ENCODE measurements at regions not wholly inside any gene's neighbourhood (a gene's known extent, or its start where the extent isn't known, plus 50 kb on each side); places are given as distances from the start of the nearest gene placed in this dataset.
"Not testable (repeated sequence)": the region's sequence is repeated elsewhere in the genome, so short reads cannot be mapped to it uniquely, and the experiment has no call there.

- no peak for DNase-seq (ENCODE audit: low read depth)
Observed at GRCh38 chr15:61337541-61337940, 108.4 kb upstream of the RORA start.

DNA sequence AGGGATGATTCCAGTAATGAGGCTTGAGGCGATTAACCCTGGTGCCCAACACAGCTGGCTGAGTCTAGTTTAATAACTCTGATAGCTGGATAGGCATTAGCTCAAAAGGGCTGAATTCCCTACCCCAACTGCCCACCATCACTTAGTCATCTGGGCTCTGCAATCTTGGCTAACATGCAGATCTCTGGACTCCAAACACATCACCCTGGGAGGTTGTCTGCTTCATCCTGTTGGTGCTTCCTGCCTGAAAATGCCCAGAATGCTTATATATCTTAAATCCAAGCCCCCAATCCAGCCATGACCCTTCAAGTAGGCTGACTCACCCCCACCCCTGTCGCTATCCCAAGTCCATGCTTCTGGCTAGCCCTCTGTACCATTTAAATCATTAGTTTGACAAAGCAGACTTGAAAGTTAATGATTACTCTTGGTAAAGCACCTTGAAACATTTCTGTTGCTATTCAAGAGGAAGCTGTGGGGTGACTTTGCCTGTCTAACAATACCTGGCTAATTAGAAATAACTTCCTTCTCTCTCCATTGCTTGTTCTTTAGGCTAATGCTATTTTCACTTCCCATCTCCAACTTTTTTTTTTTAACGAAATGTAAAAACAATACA, 107.0 kb upstream of the RORA start:
- DNase-seq (ENCODE audit: low read depth), result no peak

DNA sequence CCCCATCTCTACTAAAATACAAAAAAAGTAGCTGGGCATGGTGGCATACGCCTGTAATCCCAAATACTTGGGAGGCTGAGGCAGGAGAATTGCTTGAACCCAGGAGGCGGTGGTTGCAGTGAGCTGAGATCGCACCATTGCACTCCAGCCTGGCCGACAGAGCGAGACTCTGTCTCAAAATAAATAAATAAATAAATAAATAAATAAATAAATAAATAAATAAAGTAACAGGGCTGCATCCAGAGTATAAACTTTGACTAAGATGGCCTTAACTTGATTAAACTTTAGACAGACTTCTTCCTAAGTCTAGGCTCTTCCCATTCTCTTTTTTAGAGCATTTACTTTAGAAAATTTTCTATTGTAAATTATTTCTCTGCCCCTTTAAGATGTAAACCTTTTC, 105.6 kb upstream of the RORA start:
- DNase-seq (ENCODE audit: low read depth), result not testable (repeated sequence)

DNA sequence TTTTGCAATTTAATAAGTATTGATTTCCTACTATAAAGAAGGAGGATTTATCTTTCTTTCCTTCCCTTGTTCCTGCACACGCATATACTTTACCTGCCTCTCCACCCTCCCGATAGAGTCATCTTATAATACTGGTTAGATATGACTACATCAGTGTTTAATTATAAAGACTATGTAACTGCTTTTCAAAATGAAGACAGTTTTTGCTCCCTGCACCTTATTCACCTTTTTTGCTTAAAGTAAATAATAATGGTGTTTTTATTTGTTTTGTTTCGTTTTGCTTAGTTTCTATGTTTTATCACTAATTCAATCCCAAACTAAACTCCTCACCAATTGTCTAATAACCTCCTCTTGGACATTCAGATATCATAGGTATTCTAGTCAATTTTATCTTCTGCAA, 101.9 kb upstream of the RORA start:
- DNase-seq (ENCODE audit: low read depth), result no peak

DNA sequence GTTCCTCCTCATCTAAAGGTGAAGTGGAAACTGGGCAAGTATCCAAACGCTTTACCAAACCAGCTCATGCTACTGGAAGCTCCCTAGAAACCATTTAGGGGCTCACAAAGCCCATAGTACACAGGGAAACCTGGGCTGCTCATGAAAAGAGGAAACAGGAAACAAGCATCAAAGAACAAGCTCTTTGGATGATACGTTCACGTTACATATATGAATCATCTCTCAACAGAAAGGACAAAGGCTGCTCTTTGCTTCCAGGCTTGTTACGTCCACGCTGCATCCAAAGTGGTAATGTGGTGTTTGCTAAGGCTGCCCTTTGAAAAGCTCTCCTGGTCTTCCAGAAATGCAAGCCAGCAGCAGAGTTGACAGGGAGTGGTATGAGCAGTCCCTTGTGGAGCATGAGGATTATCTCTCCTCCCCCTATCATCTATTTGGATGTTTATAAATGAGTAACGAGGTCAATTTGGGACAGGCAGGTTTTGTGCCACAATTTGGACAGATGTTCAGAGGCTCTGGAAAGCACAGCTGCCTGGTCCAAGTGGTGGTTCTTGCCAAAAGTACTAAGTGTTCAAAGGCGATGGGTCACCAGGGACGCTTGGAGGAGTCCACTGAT, 98.0 kb upstream of the RORA start:
- DNase-seq (ENCODE audit: low read depth), result no peak

DNA sequence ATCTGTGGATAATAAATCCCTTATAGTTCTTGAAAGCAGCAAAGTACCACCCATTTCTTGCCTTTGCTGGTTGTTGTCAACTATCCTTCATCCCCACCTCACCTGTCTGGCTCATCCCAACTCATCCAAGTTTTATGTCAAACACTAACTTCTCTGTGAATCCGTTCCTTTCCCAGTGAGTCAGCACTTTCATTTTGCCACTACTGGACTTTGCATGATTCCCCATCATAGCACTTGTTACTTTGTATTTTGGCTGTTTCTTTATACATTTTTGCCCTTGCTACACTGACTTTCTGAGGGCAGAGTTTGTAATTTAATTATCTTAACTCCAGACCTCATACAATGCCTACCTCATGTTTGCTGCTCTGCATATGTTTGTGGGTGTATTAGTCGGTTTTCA, 90.8 kb upstream of the RORA start:
- no peak for DNase-seq (ENCODE audit: low read depth)

DNA sequence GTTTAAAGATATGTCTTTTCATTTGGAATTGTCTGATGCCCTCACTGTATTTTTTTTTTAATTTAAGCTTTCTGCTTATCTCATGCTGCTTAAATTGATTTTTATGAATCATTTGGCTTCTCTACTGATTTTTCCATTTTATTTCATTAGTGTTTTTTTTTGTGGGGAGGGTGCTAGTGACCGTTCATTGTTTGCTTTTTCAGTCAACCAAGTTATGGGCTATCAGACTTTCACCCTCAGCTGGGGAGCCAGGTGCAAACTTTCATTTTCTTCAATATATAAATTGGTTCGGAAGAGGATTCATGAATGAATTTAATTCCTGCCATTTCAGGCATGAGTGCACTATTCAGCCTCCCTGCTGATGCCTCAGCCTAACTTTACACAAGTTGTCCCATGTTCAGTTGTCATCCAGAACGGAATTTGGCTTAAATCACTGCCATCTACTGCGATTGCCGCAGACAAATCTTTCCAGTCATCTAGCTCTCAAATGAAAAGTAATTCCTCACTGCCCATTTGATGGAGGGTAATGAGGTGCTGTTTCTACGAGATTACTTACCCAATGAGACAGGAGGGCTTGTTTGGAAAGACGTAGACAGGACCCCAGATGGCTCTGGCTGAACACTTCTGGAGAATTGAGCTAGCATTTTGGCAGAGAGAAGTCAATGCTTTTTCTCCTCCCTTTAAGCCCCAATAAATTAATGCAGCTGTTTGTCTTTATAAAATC, 89.9 kb upstream of the RORA start:
- no peak for DNase-seq (ENCODE audit: low read depth)

DNA sequence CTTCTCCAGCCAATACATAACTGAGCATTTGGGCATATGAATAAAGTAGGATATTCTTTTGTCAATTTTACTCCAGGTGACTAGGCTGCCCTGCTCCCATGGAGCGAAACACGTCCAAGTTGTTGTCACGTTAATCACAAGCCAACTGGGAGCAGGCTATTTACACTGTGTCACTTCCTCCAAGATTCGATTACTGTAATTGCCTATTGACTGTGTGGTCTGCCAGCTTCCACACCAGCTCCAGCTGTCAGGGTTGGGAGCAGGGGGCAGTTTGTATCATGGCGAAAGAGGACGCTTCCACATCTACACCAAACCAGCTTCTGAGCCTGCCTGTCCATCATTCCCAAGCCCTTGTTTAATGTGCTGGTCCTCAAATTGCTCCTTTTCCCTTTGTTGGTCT, 89.2 kb upstream of the RORA start:
- no peak for DNase-seq (ENCODE audit: low read depth)

GRCh38 chr15:61315471-61315870, 86.4 kb upstream of the RORA start:
- no peak for DNase-seq (ENCODE audit: low read depth)

- DNase-seq (ENCODE audit: low read depth), result no peak
Observed at GRCh38 chr15:61314427-61314826, 85.3 kb upstream of the RORA start.

GRCh38 chr15:61309617-61310016, 80.5 kb upstream of the RORA start:
- no peak for DNase-seq (ENCODE audit: low read depth)

- DNase-seq (ENCODE audit: low read depth), result no peak
Observed at GRCh38 chr15:61309031-61309511, 80.0 kb upstream of the RORA start.

DNA sequence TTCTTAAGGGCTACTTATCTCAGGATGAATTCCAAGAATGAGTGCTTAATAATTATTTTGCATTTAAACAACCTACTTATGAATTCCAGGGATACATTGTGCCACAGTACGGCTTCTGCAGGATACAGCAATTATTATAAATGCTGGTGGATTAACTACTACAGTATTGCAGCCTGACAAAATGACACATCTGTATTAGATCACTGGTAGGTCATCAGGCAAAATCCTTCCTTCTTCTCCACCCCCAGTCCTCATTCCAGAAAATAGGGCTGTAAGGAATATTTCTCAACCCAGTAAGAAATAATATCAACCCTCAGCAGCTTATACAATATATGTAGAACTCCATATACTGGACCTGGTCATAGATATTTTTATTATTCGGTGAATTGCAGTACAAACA, 79.3 kb upstream of the RORA start:
- DNase-seq (ENCODE audit: low read depth), result no peak

GRCh38 chr15:61307474-61307873, 78.4 kb upstream of the RORA start:
- DNase-seq (ENCODE audit: low read depth), result no peak

GRCh38 chr15:61301701-61302100, 72.6 kb upstream of the RORA start:
- no peak for DNase-seq (ENCODE audit: low read depth)

DNA sequence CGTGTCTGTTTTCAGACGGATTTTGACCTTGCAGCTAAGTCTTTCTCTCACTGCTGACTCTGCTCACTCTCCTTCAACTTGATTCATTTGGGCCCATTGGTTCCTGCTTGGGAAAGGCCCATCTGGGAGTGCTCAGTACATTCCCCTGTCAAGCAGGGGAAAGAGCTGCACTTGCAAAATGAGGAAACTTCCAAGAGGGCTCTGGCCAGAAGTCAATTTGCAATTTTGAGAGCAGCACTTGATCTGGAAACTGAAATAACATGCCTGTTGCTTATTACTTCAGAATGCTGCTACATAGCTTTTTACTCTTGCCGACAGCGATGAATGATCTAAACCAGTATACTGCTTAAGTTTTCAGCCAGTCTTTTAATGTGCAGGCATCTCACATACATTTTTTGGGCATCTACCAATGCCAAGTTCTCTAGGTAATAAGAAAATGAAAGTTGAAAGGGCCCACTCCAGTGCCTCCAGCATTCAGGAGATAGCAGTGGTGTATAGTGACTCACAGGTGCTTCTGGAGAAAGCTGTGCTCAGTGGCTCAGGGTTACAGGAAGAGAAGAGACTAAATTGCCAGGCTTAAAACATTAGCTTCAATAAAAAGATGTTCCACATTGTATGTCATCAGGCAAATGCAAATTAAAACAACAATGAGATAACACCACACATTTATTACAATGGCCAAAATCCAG, 70.1 kb upstream of the RORA start:
- no peak for DNase-seq (ENCODE audit: low read depth)

GRCh38 chr15:61295239-61295638, 66.1 kb upstream of the RORA start:
- DNase-seq (ENCODE audit: low read depth), result no peak

DNA sequence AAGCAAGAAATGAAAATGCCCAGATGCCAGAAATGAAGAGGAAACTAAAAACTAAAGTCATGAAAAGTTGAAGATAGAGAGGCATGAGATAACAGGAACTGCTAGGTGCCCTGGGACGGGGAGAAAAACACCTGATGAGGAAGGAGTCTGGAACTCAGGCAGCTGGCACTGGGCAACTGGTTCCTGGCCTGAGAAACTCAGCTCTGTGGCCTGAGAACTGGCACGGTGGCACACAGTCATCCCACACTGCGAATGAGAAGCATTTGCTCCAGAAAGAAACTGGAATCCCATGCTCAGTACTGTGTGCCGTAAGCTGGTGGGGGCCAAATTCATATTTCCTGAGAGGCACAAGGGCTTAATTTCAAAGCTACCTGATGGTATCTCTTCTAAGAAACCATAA, 53.6 kb upstream of the RORA start:
- no peak for DNase-seq (ENCODE audit: low read depth)

DNA sequence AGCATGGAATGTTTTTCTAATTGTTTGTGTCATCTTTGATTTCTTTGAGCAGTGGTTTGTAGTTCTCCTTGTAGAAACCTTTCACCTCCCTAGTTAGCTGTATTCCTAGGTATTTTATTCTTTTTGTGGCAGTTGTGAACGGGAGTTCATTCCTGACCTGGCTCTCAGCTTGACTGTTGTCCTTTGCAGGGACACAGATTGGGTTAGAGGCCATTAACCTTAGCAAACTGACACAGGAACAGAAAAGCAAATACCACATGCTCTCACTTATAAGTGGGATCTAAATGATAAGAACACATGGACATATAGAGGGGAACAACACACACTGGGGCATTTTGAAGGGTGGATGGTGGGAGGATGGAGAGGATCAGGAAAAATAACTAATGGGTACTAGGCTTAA, 52.2 kb upstream of the RORA start:
- DNase-seq (ENCODE audit: low read depth), result no peak

Data from GM04503 (cell line).